BJ (cell line): ENCODE measurements at regions not wholly inside any gene's neighbourhood (a gene's known extent, or its start where the extent isn't known, plus 50 kb on each side); places are given as distances from the start of the nearest gene placed in this dataset.
A peak's percentile ranks its signal among the peaks of the same experiment; 100 is the strongest.

ENCODE experiments used
- CTCF ChIA-PET: fragments of 350-600 bp; formaldehyde crosslinking; extraction: SDS; loops from one replicate; lab custom pipeline; 2021; ENCODE audit warnings: antibody characterized with exemption, inconsistent platforms; lab: Yijun Ruan, JAX
- POLR2A ChIA-PET: fragments of 300-600 bp; sonication (Branson Sonifier 250); formaldehyde crosslinking; extraction: SDS; loops from one replicate; lab custom pipeline; 2021; ENCODE audit warnings: antibody characterized with exemption; lab: Charles Lee
- DNase-seq: peaks from one replicate; pipeline ENCODE4 v3.0.0-alpha.2; 2011; ENCODE audit warnings: low read depth
- H3K27me3 ChIP-seq: 2 replicates; pipeline ENCODE4 v1.6.0; 2011; ENCODE audit warnings: low read length; ENCODE audit not compliant: control insufficient read depth, insufficient read depth
- H3K36me3 ChIP-seq: 2 replicates; pipeline ENCODE4 v1.5.1; 2011; ENCODE audit warnings: low read length; ENCODE audit not compliant: control insufficient read depth, insufficient read depth
- H3K4me3 ChIP-seq: 2 replicates; pipeline ENCODE4 v1.5.1; 2011; ENCODE audit warnings: low read depth, mild to moderate bottlenecking, control low read depth, low read length
- TF ChIP-seq, protein P1 (sequence below): IDR thresholded peaks from 2 replicates; pipeline ENCODE4 v1.5.1; 2011; ENCODE audit warnings: low read depth, mild to moderate bottlenecking, control low read depth, inconsistent platforms, low read length, moderate library complexity; ENCODE audit not compliant: insufficient read depth

DNA sequence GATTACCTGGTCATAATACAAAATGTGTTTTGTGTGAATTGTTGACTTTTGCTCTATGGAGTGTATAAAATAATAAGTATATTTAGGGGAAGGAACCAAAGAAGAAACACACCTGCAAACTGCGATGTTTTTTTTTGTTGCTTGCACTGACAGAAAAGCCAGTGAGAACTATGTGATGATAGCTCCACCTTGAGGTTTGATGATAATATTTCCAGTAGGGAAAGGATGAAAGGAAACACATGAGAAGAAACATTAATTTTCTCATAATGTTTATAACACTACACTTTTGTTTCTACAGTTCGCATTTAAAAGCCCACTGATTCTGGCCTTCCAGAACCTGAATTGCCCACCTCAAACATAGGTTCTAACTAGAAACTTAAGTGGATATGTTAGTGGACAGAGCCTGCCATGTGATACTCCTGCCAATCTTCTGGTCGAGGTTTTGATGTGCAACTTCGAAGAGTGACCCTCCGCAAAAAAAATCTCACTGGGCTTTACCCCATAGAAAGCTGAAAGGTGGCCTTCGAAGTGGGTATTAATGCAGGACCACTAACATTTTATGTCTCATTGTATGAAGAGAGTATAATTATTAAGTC is 476.4 kb upstream of the SPHKAP start:
- POLR2A ChIA-PET: no interaction called here
- DNase-seq: no peak
- Histone ChIP-seq H3K36me3 (no peaks in the 10 kb centered on the region), H3K4me3 (no peak overlapping the region), H3K27me3 (no peaks in the 10 kb centered on the region)
- TF ChIP-seq, protein P1, sequence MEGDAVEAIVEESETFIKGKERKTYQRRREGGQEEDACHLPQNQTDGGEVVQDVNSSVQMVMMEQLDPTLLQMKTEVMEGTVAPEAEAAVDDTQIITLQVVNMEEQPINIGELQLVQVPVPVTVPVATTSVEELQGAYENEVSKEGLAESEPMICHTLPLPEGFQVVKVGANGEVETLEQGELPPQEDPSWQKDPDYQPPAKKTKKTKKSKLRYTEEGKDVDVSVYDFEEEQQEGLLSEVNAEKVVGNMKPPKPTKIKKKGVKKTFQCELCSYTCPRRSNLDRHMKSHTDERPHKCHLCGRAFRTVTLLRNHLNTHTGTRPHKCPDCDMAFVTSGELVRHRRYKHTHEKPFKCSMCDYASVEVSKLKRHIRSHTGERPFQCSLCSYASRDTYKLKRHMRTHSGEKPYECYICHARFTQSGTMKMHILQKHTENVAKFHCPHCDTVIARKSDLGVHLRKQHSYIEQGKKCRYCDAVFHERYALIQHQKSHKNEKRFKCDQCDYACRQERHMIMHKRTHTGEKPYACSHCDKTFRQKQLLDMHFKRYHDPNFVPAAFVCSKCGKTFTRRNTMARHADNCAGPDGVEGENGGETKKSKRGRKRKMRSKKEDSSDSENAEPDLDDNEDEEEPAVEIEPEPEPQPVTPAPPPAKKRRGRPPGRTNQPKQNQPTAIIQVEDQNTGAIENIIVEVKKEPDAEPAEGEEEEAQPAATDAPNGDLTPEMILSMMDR: peak; percentile 57
- CTCF ChIA-PET: interaction anchor here (0.6 to 6.4 kb wide), 15 partner anchors 11 to 767 kb away, joined by 3 to 50 read pairs (median 4); no protein-coding TSS in a partner anchor

- no peak for DNase-seq
- TF ChIP-seq, protein P1: no peak
- POLR2A ChIA-PET: no interaction called here
- Histone ChIP-seq H3K27me3 (no peaks in the 10 kb centered on the region), H3K4me3 (no peak overlapping the region), H3K36me3 (no peaks in the 10 kb centered on the region)
- CTCF ChIA-PET: interaction anchor here (1.1 to 6.4 kb wide), 2 partner anchors 9 to 607 kb away, joined by 3 to 50 read pairs; no protein-coding TSS in a partner anchor
These were observed 473.8 kb upstream of the SPHKAP start for GRCh38 chr2:228655331-228655730.

- no peaks in the 10 kb centered on the region for H3K27me3 ChIP-seq
- CTCF ChIA-PET: interaction anchor here (1.1 to 6.4 kb wide), 3 partner anchors 9 to 616 kb away, joined by 3 to 50 read pairs (median 3); no protein-coding TSS in a partner anchor
- no peaks in the 10 kb centered on the region for H3K36me3 ChIP-seq
- POLR2A ChIA-PET: no interaction called here
- DNase-seq: no peak
- H3K4me3 ChIP-seq: no peak overlapping the region
- TF ChIP-seq, protein P1: no peak
These were observed 473.2 kb upstream of the SPHKAP start for GRCh38 chr2:228654707-228655106.

DNA sequence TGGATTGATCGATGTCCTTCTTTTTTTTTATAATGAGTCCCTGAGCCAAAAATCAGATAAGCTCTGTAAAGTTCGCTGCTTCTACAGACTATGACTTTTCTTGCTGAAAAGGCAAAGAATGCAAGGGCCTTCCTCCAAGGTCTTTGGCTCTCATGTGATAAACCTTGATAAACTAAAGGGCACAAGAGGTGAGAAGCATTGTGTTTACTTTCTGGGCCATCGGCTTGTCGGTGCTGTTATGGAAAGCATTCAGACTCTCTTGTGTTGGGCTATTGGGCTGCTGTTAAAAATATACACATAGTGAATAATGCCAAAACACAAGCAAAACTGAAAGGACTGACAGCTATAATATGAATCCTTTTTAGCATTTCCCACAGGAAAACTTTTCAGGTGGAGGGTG is 472.4 kb upstream of the SPHKAP start:
- no peak overlapping the region for H3K4me3 ChIP-seq
- TF ChIP-seq, protein P1: no peak
- POLR2A ChIA-PET: no interaction called here
- no peaks in the 10 kb centered on the region for H3K36me3 ChIP-seq
- no peaks in the 10 kb centered on the region for H3K27me3 ChIP-seq
- CTCF ChIA-PET: interaction anchor here (1.2 to 6.4 kb wide), 2 partner anchors 606 to 615 kb away, joined by 3 to 50 read pairs; no protein-coding TSS in a partner anchor
- DNase-seq: no peak

- DNase-seq: peak; percentile 37
- TF ChIP-seq, protein P1: no peak
- Histone ChIP-seq H3K4me3 (no peak overlapping the region), H3K36me3 (no peaks in the 10 kb centered on the region), H3K27me3 (no peaks in the 10 kb centered on the region)
- ChIA-PET CTCF (no interaction called here), POLR2A (no interaction called here)
These were observed 470.9 kb upstream of the SPHKAP start for GRCh38 chr2:228652366-228652765.
